Activated T-helper 2 cell treated with anti-CD3 and anti-CD28 coated beads, Interferon-gamma antibody, Interleukin-2, Interleukin-4, amounts not matched to agents 10 μg/mL and 5 μg/mL and 100 μg/mL, durations not matched to agents 14 hours and 24 hours and 36 hours (primary cell): ENCODE measurements at regions not wholly inside any gene's neighbourhood (a gene's known extent, or its start where the extent isn't known, plus 50 kb on each side); places are given as distances from the start of the nearest gene placed in this dataset.
"Not testable (repeated sequence)": the region's sequence is repeated elsewhere in the genome, so short reads cannot be mapped to it uniquely, and the experiment has no call there.

Source experiments
- DNase-seq: peaks from one replicate; pipeline ENCODE4 v3.0.0; 2021; ENCODE audit warnings: low spot score
- H3K27ac Mint-ChIP-seq: one replicate; pipeline ENCODE4 v1.8.0; 2021; ENCODE audit warnings: mixed read lengths
- H3K27me3 Mint-ChIP-seq: one replicate; pipeline ENCODE4 v1.8.0; 2021; ENCODE audit warnings: low read depth, mixed read lengths
- H3K36me3 Mint-ChIP-seq: one replicate; pipeline ENCODE4 v1.8.0; 2021; ENCODE audit warnings: low read depth, mixed read lengths
- H3K4me1 Mint-ChIP-seq: one replicate; pipeline ENCODE4 v1.8.0; 2021; ENCODE audit warnings: low read depth, mixed read lengths
- H3K4me3 Mint-ChIP-seq: one replicate; pipeline ENCODE4 v1.8.0; 2021; ENCODE audit warnings: low read depth, mild to moderate bottlenecking, moderate library complexity, mixed read lengths
- H3K9me3 Mint-ChIP-seq: one replicate; pipeline ENCODE4 v1.8.0; 2021; ENCODE audit warnings: mixed read lengths
- intact Hi-C: fragments of 100-400 bp; cut with micrococcal nuclease; formaldehyde crosslinking; loops from one replicate; pipeline ENCODE4 v1.15.1; 2023

DNA sequence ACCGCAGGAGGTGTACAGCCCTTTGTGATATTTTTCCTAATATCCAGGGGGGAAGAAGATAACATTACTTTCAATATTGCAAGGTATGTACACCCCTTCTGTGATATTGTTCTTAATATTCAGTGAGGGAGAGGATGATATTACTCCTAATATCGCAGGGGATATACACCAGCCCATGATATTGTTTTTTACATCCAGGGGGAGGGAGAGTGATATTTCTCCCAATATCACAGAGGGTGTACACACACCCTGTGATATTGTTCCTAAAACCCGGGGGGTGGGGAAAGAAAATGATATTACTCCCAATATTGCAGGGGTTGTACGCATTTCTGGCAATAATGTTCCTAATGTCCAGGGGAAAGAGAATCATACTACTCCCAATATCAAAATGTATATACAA, 58.0 kb upstream of the SLC25A48 start:
- H3K27ac Mint-ChIP-seq = no peak overlapping the region
- intact Hi-C loops = no loop called here

DNA sequence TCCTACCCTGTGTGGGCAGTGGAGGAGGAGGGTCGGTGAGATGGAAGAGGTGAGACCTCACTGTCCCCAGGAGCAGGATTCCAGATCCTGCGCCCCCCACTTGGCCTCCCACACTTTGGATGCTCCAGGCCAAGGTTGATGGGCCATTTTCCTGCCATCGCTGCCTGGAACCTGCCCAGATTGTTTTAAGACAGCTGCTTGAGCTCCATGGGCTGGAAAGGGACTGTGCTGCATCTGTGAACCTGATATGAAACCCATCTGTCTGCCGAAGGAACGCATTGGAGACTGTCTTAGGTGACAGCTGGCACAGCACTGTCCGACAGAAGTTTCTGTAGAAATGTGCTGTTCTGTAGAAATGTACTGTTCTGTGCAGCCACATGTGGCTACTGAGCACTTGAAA, 72.7 kb upstream of the SLC25A48 start:
- H3K4me3 Mint-ChIP-seq = no peak overlapping the region
- DNase-seq = no peak
- intact Hi-C loops = no loop called here
- no peak overlapping the region for H3K27ac Mint-ChIP-seq
- H3K9me3 Mint-ChIP-seq = no peaks in the 10 kb centered on the region
- no peaks in the 10 kb centered on the region for H3K27me3 Mint-ChIP-seq
- H3K36me3 Mint-ChIP-seq = no peaks in the 10 kb centered on the region
- H3K4me1 Mint-ChIP-seq = no peaks in the 10 kb centered on the region

More for the DNA sequence above, 58.0 kb upstream of the SLC25A48 start:
- Mint-ChIP-seq H3K4me3 (no peak overlapping the region), H3K27me3 (no peaks in the 10 kb centered on the region), H3K36me3 (no peaks in the 10 kb centered on the region), H3K4me1 (no peaks in the 10 kb centered on the region), H3K9me3 (no peaks in the 10 kb centered on the region)
- no peak for DNase-seq

DNA sequence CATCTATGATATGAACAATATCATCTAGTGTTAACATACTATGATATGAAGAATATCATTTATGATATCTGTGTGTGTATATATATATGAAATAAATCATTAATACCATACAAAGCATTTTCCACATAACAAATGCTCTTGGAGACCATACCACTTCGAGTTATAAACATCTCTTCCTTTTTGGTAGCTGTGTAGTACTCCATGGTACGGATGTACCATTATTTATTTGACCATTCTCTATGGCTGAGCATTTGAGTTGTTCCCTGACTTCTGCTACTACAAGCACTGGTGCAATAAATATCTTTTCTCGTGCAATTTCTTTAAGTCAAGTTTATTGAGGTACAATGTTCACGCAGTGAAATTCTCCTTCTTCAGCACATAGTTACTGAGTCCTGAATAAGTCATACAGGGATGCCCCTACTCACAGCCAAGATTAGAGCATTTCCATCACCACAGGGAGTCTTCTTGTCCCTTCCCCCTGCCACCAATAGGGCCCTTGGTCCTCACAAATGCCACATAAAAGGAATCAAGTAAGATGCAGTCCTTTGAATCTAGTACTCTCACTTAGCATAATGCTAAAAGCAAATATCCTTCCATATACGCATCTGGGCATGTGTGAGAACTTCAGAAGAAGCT, 75.2 kb upstream of the SLC25A48 start:
- H3K36me3 Mint-ChIP-seq = no peaks in the 10 kb centered on the region
- H3K9me3 Mint-ChIP-seq = no peaks in the 10 kb centered on the region
- H3K27ac Mint-ChIP-seq = no peak overlapping the region
- H3K4me1 Mint-ChIP-seq = no peaks in the 10 kb centered on the region
- intact Hi-C loops = loop anchor here (5.0 kb wide), 1 partner anchor 43 kb away; no protein-coding TSS in a partner anchor
- no peak overlapping the region for H3K4me3 Mint-ChIP-seq
- no peak for DNase-seq
- no peaks in the 10 kb centered on the region for H3K27me3 Mint-ChIP-seq

DNA sequence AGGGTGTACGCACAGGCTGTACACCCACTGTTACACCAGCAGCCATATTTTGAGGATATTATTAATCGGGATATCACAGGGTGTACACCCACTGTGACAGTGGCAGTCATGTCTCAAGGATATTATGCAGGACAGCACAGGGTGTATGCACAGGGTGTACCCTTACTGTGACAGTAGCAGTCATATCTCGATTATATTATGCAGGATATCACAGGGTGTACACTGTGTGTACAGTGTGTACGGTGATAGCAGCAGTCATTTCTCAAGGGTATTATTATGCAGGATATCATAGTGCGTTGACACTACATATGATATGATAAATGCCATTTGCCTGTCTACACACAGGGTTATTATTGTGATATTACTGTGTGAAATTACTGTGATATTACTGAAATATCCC, 80.5 kb upstream of the SLC25A48 start:
- Mint-ChIP-seq H3K27me3 (no peaks in the 10 kb centered on the region), H3K4me3 (no peak overlapping the region), H3K27ac (no peak overlapping the region), H3K9me3 (no peaks in the 10 kb centered on the region), H3K4me1 (no peaks in the 10 kb centered on the region), H3K36me3 (no peaks in the 10 kb centered on the region)
- intact Hi-C loops = no loop called here
- no peak for DNase-seq

DNA sequence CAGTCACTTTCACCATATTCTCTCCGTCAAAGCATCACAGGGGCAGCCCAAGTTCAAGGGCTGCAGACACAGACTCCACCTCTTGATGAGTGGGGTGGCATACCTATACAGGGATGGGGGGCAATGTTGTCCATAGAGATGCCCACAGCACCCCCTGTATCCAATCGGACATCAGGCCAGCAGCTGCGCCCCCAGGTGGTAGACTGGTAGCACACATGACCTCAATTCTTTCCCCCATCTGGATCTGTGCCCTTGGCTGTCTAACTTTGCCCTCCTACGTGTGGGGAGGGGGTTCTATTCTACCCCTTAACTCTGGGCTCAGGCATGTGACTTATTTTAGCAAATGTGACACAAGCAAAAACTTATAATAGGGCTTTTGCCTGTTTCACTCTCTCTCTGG, 84.0 kb upstream of the SLC25A48 start:
- Mint-ChIP-seq H3K27ac (no peak overlapping the region), H3K36me3 (no peaks in the 10 kb centered on the region), H3K9me3 (no peaks in the 10 kb centered on the region), H3K27me3 (no peaks in the 10 kb centered on the region), H3K4me3 (no peak overlapping the region), H3K4me1 (no peaks in the 10 kb centered on the region)
- no peak for DNase-seq
- intact Hi-C loops = no loop called here

DNA sequence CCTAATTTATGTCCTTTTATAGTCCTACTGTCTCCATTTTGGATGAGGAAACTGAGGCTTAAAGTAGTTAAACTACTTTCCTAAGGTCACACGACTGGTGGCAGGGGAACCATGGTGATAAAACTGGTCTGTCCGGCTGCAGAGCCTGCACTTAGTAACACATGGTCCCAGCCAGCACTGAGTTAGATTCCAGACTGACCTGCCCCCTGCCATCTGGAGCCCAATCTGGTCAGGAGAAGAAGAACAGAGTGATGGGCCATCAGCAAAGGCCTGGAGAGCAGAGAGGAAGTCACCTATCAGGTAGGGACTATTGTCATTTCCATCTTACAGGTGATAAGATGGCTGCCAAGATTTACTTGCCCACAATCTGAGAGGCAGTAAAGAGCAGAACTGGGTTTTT, 86.6 kb upstream of the SLC25A48 start:
- no peak for DNase-seq
- H3K36me3 Mint-ChIP-seq = no peaks in the 10 kb centered on the region
- intact Hi-C loops = no loop called here

DNA sequence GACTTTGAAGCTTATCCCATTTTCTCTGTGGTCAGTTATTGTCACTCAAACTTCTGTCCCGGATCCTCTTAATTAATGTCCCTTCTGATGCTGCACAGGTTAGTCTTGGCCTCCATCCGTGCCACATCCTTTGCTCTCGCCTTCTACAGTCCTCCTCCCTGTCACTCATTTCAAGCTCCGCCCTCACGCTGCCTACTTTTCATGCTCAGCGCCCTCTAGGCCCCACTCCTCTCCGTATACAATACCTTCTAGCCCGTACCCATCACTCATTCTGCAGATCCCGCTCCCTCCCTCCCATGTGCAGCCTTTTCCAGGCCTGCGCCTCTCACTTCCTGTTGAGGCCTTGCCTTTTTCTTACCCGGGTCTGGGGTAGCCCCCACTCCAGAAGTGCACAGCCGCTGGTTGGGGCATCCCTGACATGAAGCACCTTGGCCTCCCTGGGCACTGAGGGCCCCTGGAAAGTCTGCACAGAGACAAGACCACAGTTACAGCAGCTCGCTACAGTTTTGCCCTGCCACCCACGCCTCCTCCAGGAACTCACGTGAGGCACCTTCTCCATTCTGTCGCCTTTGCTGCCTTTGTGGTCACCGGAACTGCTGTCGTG, 88.5 kb upstream of the SLC25A48 start:
- Mint-ChIP-seq H3K27ac (no peak overlapping the region), H3K9me3 (no peaks in the 10 kb centered on the region), H3K36me3 (no peaks in the 10 kb centered on the region), H3K27me3 (no peaks in the 10 kb centered on the region), H3K4me1 (no peaks in the 10 kb centered on the region), H3K4me3 (no peak overlapping the region)
- intact Hi-C loops = no loop called here
- no peak for DNase-seq

More for the DNA sequence above, 86.6 kb upstream of the SLC25A48 start:
- H3K4me3 Mint-ChIP-seq = no peak overlapping the region
- no peaks in the 10 kb centered on the region for H3K27me3 Mint-ChIP-seq
- H3K4me1 Mint-ChIP-seq = no peaks in the 10 kb centered on the region
- no peak overlapping the region for H3K27ac Mint-ChIP-seq
- H3K9me3 Mint-ChIP-seq = no peaks in the 10 kb centered on the region

DNA sequence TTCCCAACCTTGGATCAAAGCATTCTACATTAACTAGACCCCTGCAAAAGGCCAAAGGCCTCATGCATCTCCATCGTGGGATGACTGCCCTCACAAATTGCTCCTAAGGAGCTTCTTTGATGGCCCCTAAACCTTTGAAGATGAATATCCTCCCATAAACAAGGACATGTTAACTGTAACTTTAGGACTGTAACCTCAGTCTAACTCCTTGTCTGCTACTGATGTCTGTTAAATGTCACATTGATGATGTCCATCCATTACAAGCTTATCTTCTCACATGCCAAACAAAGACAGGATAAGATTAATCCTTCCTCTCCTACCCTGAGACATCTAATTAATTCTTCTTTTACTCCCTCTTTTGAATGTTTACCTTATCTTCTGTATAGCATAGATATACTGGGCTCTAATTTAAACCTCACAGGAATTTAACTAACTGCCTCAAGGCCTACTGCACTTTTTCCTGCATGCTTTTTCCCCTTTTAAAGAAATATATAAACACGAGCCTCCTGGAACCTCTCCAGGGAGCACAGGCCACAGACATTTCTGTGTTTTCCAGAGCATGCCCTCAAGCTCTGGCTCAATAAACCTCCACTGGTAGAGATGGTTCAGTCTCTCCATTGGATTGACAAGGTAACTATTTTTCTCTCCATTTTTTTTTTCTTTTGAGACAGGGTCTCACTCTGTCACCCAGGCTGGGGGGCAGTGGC, 90.6 kb upstream of the SLC25A48 start:
- Mint-ChIP-seq H3K4me1 (no peaks in the 10 kb centered on the region), H3K4me3 (no peak overlapping the region), H3K27ac (no peak overlapping the region), H3K9me3 (no peaks in the 10 kb centered on the region), H3K27me3 (no peaks in the 10 kb centered on the region), H3K36me3 (no peaks in the 10 kb centered on the region)
- DNase-seq = no peak
- intact Hi-C loops = no loop called here

DNA sequence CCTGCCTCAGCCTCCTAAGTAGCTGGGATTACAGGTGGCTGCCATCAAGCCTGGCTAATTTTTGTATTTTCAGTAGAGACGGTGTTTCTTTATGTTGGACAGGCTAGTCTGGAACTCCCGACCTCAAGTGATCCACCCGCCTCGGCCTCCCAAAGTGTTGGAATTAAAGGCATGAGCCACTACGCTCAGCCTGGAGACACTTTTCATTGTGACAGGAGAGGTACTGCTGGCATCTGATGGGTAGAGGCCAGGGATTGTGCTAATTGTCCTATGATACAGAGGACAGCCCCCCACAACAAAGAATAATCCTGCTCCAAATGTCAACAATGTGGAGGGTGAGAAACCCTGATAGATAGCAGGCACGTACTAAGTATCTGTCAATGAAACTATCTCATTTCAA, 91.3 kb upstream of the SLC25A48 start:
- no peak overlapping the region for H3K4me3 Mint-ChIP-seq
- no peak for DNase-seq
- H3K4me1 Mint-ChIP-seq = no peaks in the 10 kb centered on the region
- intact Hi-C loops = no loop called here
- no peaks in the 10 kb centered on the region for H3K27me3 Mint-ChIP-seq
- H3K36me3 Mint-ChIP-seq = no peaks in the 10 kb centered on the region
- H3K27ac Mint-ChIP-seq = no peak overlapping the region
- no peaks in the 10 kb centered on the region for H3K9me3 Mint-ChIP-seq

DNA sequence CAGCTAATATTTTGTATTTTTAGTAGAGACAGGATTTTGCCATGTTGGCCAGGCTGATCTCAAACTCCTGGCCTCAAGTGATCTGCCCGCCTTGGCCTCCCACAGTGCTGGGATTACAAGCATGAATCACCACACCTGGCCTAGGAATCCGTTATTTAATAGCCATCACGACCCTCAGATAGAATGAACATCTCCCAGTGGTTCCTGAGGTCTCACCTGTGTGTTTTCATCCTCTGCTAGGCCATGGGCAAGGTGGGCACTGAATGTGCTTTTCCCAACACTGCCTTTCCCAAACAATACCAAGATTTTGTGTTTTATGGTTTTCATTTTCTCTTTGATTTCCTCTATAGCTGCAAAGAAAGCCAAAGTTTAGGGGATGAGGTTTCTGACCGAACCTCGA, 92.2 kb upstream of the SLC25A48 start:
- H3K4me1 Mint-ChIP-seq, H3K27me3 Mint-ChIP-seq, H3K27ac Mint-ChIP-seq, H3K36me3 Mint-ChIP-seq, H3K4me3 Mint-ChIP-seq, H3K9me3 Mint-ChIP-seq, intact Hi-C loops, DNase-seq: not testable (repeated sequence)

DNA sequence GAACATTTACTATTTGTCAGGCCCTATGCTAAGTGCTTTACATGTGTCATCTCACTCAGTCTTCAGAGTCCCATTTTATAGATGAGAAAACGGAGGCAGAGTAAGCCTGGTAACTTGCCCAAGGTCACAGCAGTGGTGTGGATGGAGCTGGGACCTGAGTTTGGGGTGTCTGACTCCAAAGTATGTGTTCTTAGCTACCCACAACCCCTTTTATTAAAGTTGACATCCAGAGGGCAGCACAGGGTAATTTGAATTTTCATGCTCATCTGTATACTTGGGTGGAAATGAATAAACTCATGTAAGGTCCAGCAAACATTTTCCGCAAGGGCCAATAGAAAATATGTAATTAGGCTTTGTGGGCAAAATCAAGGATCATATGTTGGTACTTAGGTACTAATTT, 93.4 kb upstream of the SLC25A48 start:
- H3K27me3 Mint-ChIP-seq = peaks cover 2% of the 10 kb centered on the region
- no peaks in the 10 kb centered on the region for H3K36me3 Mint-ChIP-seq
- H3K4me3 Mint-ChIP-seq = no peak overlapping the region
- no peaks in the 10 kb centered on the region for H3K9me3 Mint-ChIP-seq
- H3K4me1 Mint-ChIP-seq = no peaks in the 10 kb centered on the region
- no peak overlapping the region for H3K27ac Mint-ChIP-seq
- intact Hi-C loops = no loop called here
- DNase-seq = no peak

DNA sequence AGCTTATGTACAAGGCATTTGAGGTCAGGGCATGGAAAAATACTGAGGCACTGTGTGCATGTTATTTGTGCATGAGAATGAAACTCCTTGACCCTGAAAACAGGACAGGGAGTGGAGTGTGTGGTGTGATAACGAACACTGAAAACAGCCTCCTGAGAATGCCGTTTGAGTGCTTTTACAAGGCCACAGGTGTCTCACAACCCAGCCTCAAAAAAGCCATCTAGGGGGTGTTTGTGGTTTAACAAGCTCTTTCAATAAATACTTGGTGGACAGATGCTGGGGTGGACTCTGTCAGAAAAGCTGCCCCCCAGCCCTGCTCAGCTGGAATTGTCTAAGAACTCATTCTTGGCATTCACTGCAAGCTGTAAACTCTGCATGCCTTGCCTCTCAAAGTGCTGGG, 94.0 kb upstream of the SLC25A48 start:
- no peak for DNase-seq
- intact Hi-C loops = no loop called here
- peaks cover 2% of the 10 kb centered on the region for H3K27me3 Mint-ChIP-seq
- no peak overlapping the region for H3K27ac Mint-ChIP-seq
- no peaks in the 10 kb centered on the region for H3K4me1 Mint-ChIP-seq
- H3K9me3 Mint-ChIP-seq = no peaks in the 10 kb centered on the region
- no peak overlapping the region for H3K4me3 Mint-ChIP-seq
- no peaks in the 10 kb centered on the region for H3K36me3 Mint-ChIP-seq

DNA sequence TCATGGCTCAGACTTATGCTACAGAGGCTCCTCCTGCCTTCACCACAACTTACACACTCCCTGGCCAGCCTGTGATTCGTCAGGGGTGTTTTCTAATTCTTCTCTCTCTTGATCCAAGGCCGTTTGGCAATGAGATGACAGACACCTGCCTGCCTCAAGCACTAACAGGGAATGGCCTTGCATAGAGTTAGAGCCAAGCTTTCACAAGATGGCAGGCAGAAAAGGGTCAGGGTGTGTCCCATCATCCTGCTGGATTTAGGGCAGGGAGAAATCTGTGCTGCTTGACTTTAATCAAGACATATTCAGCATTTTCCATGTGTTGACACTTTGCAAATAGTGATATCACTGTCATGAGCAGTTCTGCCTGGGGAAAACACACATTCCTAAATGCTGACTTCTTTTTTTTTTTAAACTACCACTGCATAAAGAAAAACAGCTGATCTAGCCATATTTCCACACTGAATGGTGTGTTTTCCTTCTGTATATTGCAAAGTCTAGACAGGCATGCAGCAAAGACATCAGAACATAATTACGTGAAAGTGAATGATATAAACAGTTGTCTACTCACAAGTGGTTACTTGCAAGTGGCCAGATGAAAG, 95.0 kb upstream of the SLC25A48 start:
- Mint-ChIP-seq H3K4me1 (no peaks in the 10 kb centered on the region), H3K9me3 (no peaks in the 10 kb centered on the region), H3K4me3 (no peak overlapping the region), H3K27ac (no peak overlapping the region), H3K36me3 (no peaks in the 10 kb centered on the region), H3K27me3 (peaks cover 2% of the 10 kb centered on the region)
- intact Hi-C loops = no loop called here
- no peak for DNase-seq
